HG03354 (cell line): ENCODE measurements at regions not wholly inside any gene's neighbourhood (a gene's known extent, or its start where the extent isn't known, plus 50 kb on each side); places are given as distances from the start of the nearest gene placed in this dataset.

Experiments used
- ATAC-seq: cut with Tn5 transposase; IDR thresholded peaks from one replicate; pipeline ENCODE4 v1.9.1; 2021; ENCODE audit warnings: mild to moderate bottlenecking; ENCODE audit not compliant: unreplicated experiment, poor library complexity, severe bottlenecking

- no peak for ATAC-seq
These were observed 229.0 kb downstream of the ACTL7B start for GRCh38 chr9:108626743-108627142.

- ATAC-seq, result no peak
These were observed 233.6 kb downstream of the ACTL7B start for GRCh38 chr9:108621991-108622855.

GRCh38 chr9:108620767-108621166, 235.0 kb downstream of the ACTL7B start:
- no peak for ATAC-seq

- no peak for ATAC-seq
These were observed 236.8 kb downstream of the ACTL7B start for GRCh38 chr9:108618906-108619550.

GRCh38 chr9:108617676-108618075, 238.1 kb downstream of the ACTL7B start:
- ATAC-seq, result no peak

- ATAC-seq, result no peak
These were observed 240.6 kb downstream of the ACTL7B start for GRCh38 chr9:108615152-108615551.

GRCh38 chr9:108612513-108612912, 243.3 kb downstream of the ACTL7B start:
- no peak for ATAC-seq

GRCh38 chr9:108609897-108610253, 245.9 kb downstream of the ACTL7B start:
- ATAC-seq, result no peak

GRCh38 chr9:108609227-108609896, 246.4 kb downstream of the ACTL7B start:
- no peak for ATAC-seq

- no peak for ATAC-seq
These were observed 248.2 kb downstream of the ACTL7B start for GRCh38 chr9:108607607-108608006.

GRCh38 chr9:108606401-108606800, 249.4 kb downstream of the ACTL7B start:
- ATAC-seq, result no peak

GRCh38 chr9:108603141-108603540, 252.6 kb downstream of the ACTL7B start:
- ATAC-seq, result no peak

GRCh38 chr9:108600896-108601295, 254.9 kb downstream of the ACTL7B start:
- no peak for ATAC-seq

- no peak for ATAC-seq
These were observed 256.2 kb downstream of the ACTL7B start for GRCh38 chr9:108599571-108599970.

- ATAC-seq, result no peak
These were observed 264.7 kb downstream of the ACTL7B start for GRCh38 chr9:108591121-108591520.

GRCh38 chr9:108588246-108588645, 267.5 kb downstream of the ACTL7B start:
- no peak for ATAC-seq

- no peak for ATAC-seq
These were observed 269.2 kb downstream of the ACTL7B start for GRCh38 chr9:108586471-108587139.

- no peak for ATAC-seq
These were observed 270.9 kb downstream of the ACTL7B start for GRCh38 chr9:108584860-108585259.

- no peak for ATAC-seq
These were observed 273.1 kb downstream of the ACTL7B start for GRCh38 chr9:108582726-108583125.

GRCh38 chr9:108579757-108580439, 275.9 kb downstream of the ACTL7B start:
- no peak for ATAC-seq
